ENCODE measurements at regions not wholly inside any gene's neighbourhood (a gene's known extent, or its start where the extent isn't known, plus 50 kb on each side); places are given as distances from the start of the nearest gene placed in this dataset.
"Not testable (repeated sequence)": the region's sequence is repeated elsewhere in the genome, so short reads cannot be mapped to it uniquely, and the experiment has no call there.

DNA sequence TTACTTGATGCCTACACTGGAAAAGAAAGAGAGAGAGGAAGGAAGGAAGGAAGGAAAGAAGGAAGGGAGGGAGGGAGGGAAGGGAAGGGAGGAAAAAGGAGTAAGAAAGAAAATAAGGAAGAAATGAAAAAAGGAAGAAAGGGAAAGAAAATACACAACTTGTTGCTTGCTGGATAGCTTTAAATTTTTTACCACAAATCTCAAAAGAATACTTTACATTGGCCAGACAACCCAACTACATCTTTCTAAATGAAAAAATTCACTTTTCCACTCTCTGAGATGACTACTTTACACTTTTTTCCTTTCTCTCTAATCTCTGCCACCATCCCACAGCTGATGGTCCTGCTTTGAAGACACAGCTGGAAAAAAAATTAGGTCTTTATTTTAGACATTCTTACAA, 228.9 kb upstream of the FAM78B start:
- no peak for DNase-seq

- not testable (repeated sequence) for DNase-seq
Observed at GRCh38 chr1:166409253-166410082, 242.7 kb upstream of the FAM78B start.

DNA sequence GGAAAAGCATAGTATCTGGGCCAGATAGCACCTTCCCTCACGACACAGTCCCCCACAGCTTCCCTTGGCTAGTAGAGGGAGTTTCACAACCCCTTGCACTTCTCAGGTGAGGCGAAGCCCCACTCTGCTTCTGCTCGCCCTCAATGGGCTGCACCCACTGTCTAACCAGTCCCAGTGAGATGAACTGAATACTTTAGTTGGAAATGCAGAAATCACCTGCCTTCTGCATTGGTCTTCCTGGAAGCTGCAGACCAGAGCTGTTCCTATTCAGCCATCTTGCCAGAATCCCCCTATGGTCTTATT, 243.2 kb upstream of the FAM78B start:
- no peak for DNase-seq

GRCh38 chr1:166416831-166417230, 250.0 kb upstream of the FAM78B start:
- not testable (repeated sequence) for DNase-seq

DNA sequence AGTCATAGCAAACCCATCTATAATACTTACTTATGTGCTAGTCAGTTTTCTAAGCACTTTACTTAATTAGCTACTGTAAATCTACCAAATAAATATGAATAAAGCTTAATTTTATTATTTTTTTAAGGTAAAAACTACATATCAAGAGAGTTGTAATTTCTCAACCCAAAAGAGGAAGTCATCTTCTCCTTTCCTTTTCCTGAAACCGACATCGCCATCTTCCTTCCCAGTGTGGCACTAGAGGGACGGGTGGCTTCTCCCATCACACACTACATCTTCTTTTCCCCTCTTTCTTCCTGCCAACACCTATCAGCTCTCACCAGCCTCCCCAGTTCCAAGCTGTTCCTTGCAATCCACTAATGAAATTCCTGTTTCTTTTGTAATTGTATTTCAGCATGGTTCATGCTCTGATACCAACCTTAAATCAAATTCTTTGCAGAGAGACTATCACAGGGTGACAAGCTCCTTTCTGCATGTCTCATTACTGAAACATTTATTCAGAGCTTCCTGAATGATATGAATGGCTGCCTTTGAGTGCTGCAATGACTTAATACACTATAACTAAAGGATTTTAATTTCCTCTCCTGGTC, 251.6 kb upstream of the FAM78B start:
- no peak for DNase-seq

DNA sequence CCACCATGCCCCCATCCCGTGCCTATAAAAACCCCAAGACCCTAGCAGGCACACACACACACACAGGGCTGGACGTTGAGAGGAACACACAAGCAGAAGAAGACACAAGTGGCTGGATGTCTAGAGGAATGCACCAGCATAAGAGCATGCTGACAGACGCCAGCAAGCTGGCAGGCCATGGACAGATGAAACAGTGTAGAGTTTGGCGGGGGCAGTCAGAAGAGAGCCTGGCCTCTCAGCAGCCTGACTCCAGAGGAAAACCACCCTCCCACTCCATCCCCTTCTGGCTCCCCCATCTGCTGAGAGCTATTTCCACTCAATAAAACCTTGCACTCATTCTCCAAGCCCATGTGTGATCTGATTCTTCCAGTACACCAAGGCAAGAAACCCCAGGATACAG, 255.8 kb upstream of the FAM78B start:
- DNase-seq, result not testable (repeated sequence)

- DNase-seq, result no peak
Observed at GRCh38 chr1:166432655-166433054, 265.9 kb upstream of the FAM78B start.

- DNase-seq, result not testable (repeated sequence)
Observed at GRCh38 chr1:166433404-166434304, 266.9 kb upstream of the FAM78B start.

- DNase-seq, result no peak
Observed at GRCh38 chr1:166457700-166458099, 290.9 kb upstream of the FAM78B start.

DNA sequence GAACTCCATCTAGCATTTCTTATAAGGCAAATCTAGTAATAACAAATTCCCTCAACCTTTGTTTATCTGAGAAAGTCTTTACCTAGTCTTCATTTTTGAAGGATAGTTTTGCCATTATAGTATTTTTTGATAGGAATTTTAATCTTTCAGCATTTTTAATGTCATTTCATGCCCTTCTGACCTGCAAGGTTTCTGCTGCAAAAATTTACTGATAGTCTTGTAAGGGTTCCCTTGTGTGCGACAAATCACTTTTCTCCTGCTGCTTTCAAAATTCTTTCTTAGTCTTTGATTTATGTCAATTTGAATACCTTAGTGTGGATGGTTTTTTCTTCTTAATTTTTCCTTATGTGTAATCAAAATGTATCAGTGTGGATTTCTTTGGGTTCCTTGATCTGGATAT, 297.5 kb upstream of the FAM78B start:
- no peak for DNase-seq

DNA sequence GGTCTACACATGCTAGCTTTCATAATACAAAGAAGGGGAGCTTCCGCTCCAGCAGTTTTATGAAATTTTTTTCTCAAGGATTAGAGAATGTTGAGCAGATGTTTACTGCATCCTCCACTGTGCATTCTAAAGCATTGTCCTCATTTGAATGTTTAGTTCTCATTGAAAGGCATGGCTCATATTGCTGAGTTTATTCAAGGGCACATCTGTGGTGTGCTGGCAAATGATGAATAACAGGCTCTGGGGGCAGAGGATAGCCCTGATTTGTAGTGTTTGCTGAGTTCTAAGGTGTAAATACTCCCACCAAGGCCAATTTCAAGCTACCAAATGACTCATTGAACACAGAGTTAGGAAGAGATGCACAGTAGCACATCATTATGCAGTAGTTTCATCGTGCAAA, 303.2 kb upstream of the FAM78B start:
- DNase-seq, result no peak

DNA sequence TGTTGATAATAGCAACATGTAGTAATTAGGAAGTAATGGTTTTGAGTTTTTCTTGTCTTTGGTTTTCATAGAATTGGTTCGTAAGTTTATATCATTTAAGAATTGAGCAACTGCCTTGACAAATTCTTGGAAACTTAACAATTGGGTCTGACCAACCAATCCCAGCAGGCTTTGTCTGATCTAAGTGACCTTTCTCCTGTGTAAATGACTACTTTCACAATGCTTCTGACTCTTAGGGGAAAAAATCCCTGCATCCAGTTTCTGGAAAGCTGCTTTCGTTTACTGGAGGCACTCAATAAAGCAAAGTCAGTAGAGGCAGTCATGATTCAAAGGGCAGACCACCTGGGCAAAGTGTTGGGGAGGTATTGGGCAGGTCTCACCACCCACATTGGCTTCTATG, 303.6 kb upstream of the FAM78B start:
- DNase-seq, result no peak

DNA sequence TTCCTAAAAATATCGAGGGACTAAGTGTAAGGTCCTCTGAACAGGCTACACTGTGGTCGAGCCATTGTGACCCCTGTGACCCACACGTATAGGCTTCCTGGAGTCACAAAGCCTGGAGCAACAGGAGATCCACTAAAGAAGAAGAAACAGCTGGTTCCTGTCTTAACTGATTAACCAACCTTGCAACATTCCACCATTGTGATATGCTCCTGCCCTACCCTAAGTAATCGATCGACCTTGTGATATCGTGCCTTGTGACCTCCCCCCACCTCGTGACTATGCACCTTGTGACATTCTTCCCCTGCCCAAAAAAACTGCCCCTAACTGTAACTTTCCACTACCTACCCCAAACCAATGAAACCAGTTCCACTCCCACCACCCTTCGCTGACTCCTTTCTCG, 304.6 kb upstream of the FAM78B start:
- DNase-seq, result no peak

DNA sequence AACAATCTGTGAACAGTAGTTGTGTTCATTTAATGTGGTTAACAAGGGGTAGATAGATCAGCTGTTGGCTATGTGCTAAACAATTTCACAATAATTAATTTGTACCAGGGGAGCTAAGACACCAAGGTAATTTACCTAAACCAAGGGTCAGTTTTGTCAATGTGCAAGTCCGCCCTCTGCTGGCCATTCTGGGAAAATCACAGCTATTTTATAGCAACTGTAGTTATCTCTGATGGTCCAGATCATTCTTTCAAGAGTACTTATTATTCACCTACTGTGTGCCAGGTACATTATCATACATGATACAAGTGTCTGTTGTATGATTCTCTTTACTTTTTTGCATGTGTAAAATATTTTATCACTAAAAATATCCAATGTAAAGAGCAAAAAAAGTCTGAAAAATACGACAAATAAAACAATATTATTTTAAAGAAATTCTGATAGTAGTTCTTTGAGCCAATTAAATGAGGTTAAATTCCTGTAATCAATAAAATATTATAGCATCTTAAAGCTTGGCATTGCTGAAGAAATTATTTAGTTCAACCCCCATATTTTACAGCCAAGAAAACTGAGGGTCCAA, 312.3 kb upstream of the FAM78B start:
- peak; percentile 49 for DNase-seq

DNA sequence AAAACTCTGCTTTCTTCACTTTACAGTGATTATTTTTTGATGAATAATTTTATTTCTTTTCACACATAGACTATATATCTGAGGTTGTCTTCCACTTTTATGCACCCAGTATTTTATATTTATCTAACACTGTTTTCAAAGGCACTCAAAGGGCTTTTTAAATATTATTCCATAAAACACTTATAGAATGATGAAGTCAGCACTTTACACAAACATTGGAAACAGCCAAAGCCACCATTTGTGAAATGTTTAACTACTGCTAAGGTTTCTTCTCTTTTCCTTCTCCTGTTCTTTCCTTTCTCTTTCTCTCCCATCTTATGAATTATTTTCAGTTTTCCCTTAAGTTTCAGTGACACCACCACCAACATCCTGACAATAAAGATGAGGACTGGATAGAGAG, 317.7 kb upstream of the FAM78B start:
- DNase-seq, result no peak

- DNase-seq, result no peak
Observed at GRCh38 chr1:166484871-166485270, 318.1 kb upstream of the FAM78B start.

DNA sequence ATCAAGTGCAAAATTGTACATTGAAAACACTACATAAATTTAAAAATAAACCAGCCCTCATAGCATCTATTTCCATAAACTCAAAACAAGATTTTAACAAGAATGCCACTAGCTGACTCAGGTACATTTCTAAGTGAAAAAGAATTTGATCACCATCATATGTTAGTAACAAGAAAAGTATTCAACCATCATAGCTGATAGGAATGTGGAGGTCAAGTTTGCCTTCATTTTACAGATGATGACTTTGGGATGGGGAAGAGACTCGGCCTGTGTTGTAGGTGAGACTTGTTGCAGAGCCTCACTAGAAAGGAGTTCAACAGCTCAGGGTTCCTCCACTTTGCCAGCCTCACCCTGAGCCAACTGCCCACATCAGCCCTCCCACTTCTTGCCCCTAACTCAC, 318.8 kb upstream of the FAM78B start:
- no peak for DNase-seq

- no peak for DNase-seq
Observed at GRCh38 chr1:166488327-166488726, 321.5 kb upstream of the FAM78B start.

DNA sequence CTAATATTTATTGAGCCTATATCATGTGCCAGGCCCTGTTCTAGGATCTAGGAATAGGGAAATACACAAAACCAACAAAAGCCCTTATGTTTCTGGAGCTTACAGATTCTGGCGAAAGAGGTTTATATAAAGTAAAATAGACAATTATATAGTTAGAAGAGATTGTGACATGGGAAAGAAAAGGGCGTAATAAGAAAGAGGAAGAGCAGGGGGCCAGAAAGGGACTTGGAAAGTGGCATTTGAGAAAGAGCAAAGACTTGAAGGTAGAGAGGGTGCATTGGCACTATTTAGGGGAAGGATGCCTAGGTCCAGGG, 322.5 kb upstream of the FAM78B start:
- DNase-seq, result no peak

- peak; percentile 30 for DNase-seq
Observed at GRCh38 chr1:166489670-166490436, 323.1 kb upstream of the FAM78B start.

DNA sequence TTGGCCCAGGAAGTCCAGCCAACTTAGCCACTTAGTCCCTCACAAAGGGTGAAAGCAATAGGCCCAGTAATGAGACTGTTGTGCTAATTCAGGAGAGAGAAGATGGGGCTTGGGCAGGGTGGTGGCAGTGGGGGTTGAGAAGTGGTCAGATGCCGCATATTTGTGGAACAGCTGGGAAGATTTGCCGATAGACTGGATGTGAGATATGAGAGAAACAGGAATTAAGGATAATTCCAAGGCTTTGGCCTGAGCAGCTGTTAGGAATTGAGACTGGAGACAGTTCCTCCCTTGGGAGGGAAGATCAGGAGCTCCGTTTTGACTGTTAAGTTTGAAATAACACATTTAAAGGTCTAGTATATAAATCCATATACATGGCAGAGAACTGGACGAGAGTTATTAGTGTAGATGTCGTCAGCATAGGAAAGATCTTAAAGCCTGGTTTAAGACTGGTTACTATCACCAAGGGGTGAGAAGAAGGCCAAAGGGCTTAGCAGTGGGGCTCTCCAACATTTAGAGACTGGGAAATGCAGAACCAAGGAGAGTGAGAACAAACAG, 323.7 kb upstream of the FAM78B start:
- DNase-seq, result no peak

GRCh38 chr1:166493765-166494164, 327.0 kb upstream of the FAM78B start:
- not testable (repeated sequence) for DNase-seq

DNA sequence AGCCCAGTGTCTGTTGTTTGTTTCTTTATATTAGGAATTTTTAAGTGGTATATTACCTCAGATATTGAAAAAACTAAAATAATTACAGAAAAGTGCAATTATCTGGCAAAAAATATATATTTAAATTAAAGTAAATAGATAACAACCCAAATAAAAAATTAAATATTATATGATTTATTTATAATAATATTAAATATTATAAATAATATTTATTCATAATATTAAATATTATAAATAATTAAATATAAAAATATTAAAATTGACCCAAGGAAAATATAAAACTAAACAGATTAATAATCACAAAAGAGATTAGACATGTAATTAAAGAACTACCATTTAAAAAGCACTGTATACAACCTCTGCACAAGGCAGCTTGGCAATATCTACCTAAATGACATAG, 331.9 kb upstream of the POGK start:
- no peak for DNase-seq

Measured in stimulated activated CD4-positive, alpha-beta T cell treated with anti-CD3 and anti-CD28 coated beads, Interleukin-4, amount 100 ng/mL, for 1 hour (primary cell).